ENCODE measurements at regions not wholly inside any gene's neighbourhood (a gene's known extent, or its start where the extent isn't known, plus 50 kb on each side); places are given as distances from the start of the nearest gene placed in this dataset.

DNA sequence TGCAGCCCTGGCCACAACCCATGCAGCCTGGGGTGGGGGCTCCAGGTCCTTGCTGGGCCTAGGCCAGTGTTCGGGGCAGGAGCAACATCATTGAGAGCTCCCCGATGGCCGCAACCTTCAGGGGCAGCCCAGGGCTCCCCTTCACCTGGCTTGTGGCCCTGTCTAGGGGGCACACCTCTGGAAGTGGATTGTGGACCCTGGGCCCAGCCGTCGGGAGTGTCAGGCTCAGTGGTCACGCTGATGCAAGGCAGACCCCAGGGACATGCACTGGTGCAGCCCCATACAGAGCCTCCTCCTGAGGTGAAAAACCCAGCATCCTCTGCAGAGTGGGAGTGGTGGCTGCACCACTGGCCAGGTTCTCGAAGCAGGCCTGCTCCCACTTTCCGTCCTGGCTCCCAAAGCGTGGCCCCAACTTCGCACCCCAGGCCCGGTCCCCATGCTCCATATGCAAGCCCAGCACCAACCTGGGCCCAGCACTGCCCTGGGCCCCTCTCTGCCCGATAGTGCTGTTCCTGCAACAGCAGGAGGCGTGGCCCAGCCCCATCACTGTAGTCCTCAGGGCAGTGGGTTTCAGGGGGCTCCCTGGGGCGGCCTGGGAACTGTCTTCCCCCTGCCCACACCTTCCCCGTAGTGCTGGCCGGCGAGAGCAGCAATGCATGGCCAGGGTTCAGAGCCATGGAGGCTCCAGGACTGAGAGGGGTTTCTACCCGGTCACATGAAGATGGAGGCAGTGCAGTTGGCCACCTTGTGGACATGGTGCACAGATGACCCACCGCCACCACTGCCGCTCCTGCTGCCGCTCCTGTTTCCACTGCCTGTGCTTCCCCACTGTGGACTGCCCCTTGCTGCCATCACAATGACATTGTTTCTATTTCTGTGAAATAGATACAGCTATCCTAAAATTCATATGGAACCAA is 303.9 kb upstream of the NRG3 start:
- Histone ChIP-seq H3K4me3 (no peak overlapping the region), H3K27me3 (no peaks in the 10 kb centered on the region), H3K27ac (no peak overlapping the region), H3K4me1 (no peaks in the 10 kb centered on the region), H3K9me3 (no peaks in the 10 kb centered on the region), H3K36me3 (no peaks in the 10 kb centered on the region)
- DNase-seq, result no peak
- no peak for TF ChIP-seq POLR2A (IDR thresholded peaks at IDR 0.05)
- TF ChIP-seq, protein P1, sequence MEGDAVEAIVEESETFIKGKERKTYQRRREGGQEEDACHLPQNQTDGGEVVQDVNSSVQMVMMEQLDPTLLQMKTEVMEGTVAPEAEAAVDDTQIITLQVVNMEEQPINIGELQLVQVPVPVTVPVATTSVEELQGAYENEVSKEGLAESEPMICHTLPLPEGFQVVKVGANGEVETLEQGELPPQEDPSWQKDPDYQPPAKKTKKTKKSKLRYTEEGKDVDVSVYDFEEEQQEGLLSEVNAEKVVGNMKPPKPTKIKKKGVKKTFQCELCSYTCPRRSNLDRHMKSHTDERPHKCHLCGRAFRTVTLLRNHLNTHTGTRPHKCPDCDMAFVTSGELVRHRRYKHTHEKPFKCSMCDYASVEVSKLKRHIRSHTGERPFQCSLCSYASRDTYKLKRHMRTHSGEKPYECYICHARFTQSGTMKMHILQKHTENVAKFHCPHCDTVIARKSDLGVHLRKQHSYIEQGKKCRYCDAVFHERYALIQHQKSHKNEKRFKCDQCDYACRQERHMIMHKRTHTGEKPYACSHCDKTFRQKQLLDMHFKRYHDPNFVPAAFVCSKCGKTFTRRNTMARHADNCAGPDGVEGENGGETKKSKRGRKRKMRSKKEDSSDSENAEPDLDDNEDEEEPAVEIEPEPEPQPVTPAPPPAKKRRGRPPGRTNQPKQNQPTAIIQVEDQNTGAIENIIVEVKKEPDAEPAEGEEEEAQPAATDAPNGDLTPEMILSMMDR (IDR thresholded peaks at IDR 0.05), result no peak

- TF ChIP-seq, protein P1 (IDR thresholded peaks at IDR 0.05), result no peak
- no peak for TF ChIP-seq POLR2A (IDR thresholded peaks at IDR 0.05)
- H3K36me3 ChIP-seq, result no peaks in the 10 kb centered on the region
- DNase-seq, result no peak
- H3K4me3 ChIP-seq, result no peak overlapping the region
- no peaks in the 10 kb centered on the region for H3K4me1 ChIP-seq
- no peak overlapping the region for H3K27ac ChIP-seq
- H3K9me3 ChIP-seq, result no peaks in the 10 kb centered on the region
- no peaks in the 10 kb centered on the region for H3K27me3 ChIP-seq
Measured at GRCh38 chr10:81575036-81575435, 300.0 kb upstream of the NRG3 start.

GRCh38 chr10:81576336-81576735 is 298.7 kb upstream of the NRG3 start:
- H3K27me3 ChIP-seq, result no peaks in the 10 kb centered on the region
- no peak for TF ChIP-seq POLR2A (IDR thresholded peaks at IDR 0.05)
- TF ChIP-seq, protein P1 (IDR thresholded peaks at IDR 0.05), result no peak
- no peak for DNase-seq

GRCh38 chr10:81594991-81595390 is 280.0 kb upstream of the NRG3 start:
- no peaks in the 10 kb centered on the region for H3K36me3 ChIP-seq
- DNase-seq, result no peak
- no peak overlapping the region for H3K27ac ChIP-seq
- no peak for TF ChIP-seq POLR2A (IDR thresholded peaks at IDR 0.05)
- TF ChIP-seq, protein P1 (IDR thresholded peaks at IDR 0.05), result no peak
- no peak overlapping the region for H3K4me3 ChIP-seq
- H3K27me3 ChIP-seq, result no peaks in the 10 kb centered on the region
- no peaks in the 10 kb centered on the region for H3K4me1 ChIP-seq
- peaks cover 0 to 4% (median 0%) of the 10 kb centered on the region in 4 donors for H3K9me3 ChIP-seq

More at GRCh38 chr10:81576336-81576735, 298.7 kb upstream of the NRG3 start:
- Histone ChIP-seq H3K4me1 (no peaks in the 10 kb centered on the region), H3K9me3 (no peaks in the 10 kb centered on the region), H3K36me3 (no peaks in the 10 kb centered on the region), H3K4me3 (no peak overlapping the region), H3K27ac (no peak overlapping the region)

DNA sequence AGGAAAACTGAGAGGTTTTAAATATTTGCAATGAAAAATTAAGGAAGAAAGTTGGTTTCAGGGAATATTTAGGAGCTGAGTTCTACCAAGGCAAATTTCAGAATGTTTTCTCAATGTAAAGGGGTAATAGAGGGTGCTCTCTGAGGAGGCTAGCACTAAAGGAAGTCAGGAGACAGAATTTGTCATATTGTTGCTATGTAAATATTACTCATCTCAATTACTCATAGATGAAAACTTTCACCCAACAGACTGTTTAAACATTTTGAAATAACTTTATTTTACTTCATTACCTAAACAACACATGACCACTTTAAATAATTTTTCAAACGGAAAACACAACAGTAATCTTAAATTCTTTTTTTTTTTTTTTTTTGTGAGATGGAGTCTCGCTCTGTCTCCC is 274.8 kb upstream of the NRG3 start:
- Histone ChIP-seq H3K4me3 (no peak overlapping the region), H3K27ac (no peak overlapping the region), H3K4me1 (no peaks in the 10 kb centered on the region), H3K36me3 (no peaks in the 10 kb centered on the region), H3K27me3 (no peaks in the 10 kb centered on the region), H3K9me3 (no peaks in the 10 kb centered on the region)
- no peak for DNase-seq
- TF ChIP-seq, protein P1 (IDR thresholded peaks at IDR 0.05), result no peak
- TF ChIP-seq POLR2A (IDR thresholded peaks at IDR 0.05), result no peak
